Kidney tubule cell (primary cell): ENCODE measurements at regions not wholly inside any gene's neighbourhood (a gene's known extent, or its start where the extent isn't known, plus 50 kb on each side); places are given as distances from the start of the nearest gene placed in this dataset.

ENCODE experiments used
- DNase-seq: peaks from one replicate; pipeline ENCODE4 v3.0.0-alpha.2; 2018; ENCODE audit warnings: low spot score

DNA sequence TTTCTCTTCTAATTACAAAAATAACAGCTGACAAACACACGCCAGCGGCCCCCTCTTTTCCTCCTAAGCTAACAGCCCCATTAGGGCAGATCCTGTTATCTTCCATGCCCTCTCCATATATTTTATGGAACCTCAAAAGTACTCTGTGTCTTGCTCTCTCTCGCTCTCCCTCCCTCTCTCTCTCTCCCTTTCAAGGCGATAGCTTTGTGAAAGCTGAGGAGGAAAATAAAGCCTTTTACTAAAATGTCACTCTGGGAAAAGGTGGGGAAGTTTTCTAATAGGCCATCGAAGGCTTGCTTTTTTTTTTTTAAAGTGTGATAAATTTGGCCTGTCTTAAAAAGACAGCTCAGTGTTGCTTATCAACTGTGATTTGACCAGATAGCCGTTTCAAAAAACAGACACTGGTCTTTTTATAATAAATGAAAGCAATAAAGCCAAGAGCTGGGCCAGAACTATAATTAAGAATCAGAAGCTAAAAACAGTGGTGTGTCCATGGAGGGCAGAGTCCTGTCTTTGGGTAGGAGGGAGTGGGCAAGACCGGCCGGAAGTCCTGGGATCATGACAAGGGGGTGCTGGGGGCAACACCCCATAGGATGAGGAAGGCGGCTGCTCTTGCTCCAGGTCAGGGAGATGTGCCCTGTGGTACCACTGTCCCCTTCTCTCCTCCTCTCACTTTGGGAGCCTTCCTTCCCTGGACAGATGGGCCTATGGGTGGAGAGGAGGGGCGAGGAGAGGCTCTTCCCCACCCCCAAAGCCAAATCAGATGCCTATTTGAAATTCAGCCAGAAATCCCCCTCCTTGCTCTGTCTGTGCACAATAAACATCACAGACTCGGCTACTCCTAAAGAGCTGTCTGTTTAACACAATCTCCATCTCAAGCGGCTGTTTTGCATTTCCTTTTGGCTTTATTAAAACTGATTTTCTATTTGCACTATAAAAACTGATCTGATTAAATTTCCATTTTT, 267.2 kb downstream of the BUD13 start:
- no peak for DNase-seq

DNA sequence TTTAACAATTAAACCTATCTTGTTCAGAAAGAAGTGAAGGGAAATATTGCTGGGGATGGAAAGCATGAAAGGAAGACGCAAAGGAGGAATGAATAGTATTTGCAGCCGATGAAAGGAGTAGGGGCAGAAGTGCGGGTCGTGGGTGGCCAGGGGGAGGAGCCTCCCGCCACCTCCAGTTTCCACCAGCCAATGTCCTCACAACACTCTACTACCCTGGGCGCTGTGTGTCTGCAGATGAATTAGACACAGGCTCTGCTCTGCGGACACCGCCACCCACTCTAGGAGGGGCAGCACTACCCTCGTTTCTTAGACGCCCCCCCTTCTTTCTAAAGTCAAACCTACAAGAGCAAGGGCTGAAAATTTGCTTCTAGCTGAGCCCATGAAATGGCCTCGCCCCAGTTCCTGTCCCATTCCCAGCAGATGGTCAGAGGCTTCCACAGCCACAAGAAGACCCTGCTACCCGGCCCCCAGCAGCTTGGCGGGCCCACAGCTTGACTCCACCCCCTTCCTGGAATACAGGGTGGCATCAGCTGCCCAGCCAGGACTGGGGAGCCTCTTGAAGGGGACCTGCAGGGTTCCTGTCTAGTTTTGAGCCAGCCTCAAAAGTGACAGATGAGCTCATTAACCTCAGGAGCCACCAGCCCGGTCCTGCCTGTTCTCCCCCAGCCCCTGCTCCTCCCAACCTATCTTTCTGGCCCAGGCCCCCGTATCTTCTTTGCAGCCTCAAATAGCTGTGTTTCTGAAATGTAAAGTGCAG, 268.1 kb downstream of the BUD13 start:
- DNase-seq = no peak

DNA sequence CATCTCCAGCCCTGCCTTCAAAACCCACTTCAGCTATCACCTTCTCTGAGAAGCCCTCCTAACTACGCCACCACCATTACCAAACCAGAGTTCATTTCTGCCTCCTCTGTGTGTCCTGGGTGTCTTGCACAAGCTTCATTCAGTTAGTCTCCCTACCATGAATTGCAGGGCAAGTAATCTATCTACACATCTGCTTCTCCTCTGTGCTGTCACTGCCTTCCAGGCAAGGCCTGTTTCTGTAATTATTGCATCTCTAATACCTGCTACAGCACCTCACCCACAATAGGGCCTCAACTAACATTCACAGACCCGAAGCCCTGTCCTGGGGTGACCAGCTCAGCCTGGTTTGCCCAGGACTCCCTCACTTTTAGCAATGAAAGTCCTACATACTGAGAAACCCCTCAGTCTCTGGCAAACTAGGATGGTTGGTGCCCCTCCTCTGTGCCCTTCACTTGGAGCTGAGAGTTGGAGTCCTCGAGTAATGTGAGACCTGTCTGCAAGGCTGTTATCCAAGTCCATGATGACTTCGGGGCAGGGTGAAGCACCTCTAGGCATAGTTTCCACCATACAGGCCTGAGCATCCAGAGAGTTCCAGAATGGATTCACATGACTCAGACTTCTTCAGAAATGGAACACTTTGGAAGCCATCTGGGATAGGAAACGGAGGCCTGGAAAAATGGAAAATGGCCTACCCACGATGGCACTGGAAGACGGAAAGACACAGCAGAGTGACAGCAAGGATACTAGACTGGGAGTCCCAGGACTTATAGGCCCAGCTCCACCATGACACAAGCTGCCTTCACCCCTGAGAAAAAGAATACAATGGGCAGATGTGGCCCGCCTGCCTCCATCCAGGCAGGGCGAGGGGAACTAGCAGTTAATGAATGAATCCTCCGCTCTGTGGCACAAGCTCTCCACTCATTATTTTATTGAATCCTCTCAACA, 269.3 kb downstream of the BUD13 start:
- DNase-seq = no peak

DNA sequence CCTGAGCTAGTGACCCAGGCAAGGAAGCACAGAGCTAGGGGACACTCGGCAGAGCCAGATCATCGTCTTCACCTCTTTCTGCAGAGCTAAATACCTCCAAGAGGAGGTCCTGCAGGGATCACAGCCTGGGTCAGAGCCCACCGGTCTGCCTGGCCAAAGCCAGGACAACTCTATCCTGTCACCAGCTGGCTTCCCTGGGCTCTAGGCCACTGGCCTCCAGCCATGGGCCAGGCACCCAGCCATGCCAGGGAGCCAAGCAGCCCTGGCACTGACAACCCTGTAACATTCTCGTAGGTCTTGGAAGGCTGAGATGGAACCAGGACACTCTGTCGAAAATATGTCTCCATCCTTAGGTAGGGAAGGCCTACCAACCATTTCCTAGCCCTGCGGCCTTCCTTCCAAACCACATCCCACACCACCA, 270.1 kb downstream of the BUD13 start:
- DNase-seq = no peak

DNA sequence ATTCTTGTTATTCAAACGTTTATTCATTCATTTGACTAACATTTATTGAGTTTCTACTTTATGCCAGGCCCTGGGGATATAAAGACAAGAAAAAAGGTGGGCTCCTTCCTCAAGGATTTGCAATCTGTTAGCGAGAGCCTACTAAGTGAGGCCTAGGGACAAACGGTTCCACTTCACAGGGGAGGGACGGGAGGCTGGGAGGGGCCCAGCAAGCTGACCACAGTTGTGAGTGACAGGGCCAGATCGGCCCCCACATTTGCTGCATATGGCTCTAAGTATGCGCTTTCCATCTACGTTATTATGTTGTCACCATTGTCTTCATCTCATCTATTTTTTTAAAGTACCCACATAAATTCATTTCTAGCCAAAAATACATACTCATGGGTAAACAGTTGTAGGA, 271.1 kb downstream of the BUD13 start:
- DNase-seq = no peak

DNA sequence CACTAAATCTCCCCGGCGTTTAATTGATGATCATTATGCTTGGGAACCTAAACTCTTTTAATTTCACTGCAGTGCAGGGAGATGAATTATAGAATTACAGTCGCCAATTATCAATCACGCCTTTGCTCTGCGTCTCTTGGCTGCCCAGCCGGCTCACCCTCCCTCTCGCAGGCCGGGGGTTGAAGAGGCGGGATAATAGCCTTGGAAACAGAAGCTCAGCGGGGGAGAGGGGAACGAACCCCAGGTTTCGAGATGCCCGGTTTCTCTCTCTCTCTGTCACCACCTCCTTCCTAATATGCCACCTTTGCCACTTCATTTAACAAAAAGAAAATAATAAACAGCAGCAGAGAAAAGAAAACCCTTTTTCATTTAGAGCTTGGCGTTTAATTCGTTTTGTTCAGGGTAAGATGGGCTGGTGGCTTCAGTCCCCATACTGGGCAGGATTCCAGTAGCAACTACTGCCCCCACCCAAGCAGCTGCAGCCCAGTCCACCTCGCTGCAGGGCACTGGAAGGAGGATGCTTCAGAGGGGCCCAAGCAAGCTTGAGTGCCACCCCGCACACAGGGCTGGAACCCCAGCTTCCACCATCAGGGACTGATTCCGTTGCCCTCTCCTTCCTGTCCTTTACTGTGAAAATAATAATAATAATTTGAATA, 271.7 kb downstream of the BUD13 start:
- DNase-seq = no peak

DNA sequence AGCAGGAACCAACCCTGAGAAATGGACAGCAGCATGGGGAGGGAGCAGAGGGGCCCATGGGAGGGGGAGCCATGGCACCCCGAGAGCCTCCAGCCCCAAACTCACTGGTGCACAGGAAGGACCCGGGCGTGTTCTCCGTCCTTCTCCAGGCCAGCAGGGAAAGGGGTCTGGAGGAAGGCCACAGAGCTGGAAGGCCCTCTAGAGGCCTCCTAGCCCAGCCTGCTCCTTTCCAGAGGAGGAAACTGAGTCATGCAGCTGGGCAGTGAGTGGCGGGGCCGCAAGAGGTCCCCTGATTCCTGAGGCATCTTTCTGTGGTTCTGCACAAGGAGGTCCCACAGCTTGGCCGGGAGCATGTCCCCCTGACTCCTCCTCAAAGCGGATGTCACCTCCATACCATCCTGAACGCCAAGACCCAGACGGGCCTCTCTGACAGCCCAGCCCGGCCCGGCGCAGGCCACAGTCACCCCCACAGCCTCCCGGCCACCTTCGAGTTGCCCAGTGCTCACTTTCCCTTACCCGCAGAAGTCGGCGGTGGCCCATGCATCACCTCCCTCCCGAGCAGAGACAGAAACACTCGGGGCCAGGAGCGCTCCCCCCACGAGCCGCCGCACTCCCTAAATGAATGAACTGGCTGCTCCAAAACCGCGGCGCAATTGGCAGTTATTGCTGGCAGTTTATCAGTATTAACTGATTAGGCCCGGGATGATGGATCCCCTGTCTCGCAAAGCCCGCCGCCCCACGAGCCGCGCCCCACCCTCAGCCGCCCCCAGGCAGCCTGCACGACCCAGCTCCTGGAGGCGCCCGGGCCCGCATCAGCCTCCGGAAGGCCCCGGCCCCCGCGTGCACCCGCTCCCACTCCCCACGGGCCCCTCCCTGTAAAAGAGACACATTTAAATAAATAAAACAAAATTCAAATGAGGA, 272.5 kb downstream of the BUD13 start:
- no peak for DNase-seq

DNA sequence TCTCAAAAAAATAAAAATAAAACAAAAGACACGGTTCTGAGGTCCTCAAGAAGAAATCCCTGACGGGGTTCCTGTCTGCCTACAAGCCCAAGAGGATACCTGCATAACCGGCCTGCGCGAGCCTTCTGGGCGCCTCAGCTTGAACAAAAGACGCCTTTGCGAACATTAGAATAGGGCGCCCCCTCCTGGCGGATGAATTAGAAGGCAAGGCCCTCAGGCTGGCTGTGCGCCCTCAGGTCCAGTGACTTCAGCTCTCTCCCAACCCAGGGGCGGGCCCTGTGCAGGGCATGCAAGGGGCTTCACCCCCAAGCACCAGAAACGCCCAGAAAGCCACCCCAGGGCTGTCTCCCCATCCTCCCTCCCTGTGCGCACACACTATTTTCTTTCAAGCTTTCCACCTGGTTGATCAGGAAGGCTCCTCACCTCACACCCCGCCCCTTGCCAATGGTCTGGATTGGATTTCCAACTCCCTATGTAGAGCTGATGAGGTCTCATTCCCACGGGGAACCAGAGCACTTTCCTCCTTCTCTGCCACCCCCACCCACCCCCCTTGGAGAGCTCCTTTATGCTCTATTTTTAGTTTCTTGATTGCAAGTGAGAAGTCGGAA, 273.3 kb downstream of the BUD13 start:
- peak; percentile 77 for DNase-seq

DNA sequence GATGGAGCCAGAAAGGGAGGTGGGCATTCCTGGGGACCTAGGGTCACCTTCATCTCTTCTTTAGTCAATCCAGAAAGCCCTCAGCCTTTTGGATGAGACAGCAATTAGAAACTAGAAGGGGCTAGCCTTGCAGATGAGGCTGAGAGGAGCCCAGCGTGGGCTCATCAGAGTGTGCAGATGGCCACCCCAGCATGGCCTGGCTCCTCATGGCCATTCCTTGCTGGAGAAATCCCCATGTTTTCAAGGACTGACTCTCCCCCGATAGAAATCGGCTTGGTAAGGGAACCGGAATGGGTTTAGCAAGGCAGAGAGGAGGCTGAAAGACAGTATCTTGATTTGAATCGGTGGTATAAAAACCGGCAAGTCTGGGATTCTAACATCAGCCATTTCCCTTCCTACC, 274.6 kb downstream of the BUD13 start:
- DNase-seq = no peak

DNA sequence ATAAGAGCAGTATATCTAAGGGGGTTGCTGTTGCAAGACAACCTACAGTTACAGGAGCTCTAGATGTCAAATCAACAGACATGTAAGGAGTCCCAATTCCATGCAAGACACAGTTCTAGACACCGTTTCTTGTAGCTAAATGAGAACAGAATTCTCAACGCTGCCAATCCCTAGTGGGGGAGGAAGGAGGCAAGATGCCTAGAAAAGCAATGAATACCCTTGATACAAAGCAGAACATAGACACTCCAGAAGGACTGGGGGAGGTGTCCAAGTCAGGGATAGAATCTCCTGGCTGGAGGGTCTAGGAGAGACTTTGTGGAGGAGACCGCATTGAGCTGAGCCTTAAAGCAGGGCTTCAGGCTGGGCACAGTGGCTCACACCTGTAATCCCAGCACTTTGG, 280.2 kb downstream of the BUD13 start:
- DNase-seq = no peak

DNA sequence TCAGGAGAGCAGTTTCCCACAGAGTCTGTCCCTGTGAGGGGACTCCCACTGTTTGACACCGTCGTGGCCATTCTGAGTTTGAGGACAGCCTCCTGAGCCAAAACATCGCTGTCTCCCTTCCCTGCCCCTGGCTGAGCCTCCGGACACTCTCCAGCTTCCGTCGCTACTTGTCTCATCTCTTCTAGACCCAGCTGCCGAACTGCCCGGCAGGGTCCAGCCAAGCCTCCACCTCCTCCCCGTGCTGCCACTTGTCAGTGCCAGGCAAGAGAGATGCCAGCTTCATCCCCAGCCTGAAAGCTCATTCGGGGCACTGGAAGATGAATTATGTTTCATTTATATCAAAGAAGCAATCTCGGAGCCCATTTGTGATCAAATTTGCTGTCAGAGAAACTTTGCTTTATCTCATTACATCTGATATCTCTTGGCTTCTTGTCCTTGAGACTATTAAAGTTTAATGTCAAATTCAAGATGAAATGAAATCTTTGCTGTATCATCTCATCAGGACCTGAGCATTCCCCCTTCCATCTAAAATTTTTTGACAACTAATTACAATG, 283.9 kb downstream of the BUD13 start:
- DNase-seq = no peak

DNA sequence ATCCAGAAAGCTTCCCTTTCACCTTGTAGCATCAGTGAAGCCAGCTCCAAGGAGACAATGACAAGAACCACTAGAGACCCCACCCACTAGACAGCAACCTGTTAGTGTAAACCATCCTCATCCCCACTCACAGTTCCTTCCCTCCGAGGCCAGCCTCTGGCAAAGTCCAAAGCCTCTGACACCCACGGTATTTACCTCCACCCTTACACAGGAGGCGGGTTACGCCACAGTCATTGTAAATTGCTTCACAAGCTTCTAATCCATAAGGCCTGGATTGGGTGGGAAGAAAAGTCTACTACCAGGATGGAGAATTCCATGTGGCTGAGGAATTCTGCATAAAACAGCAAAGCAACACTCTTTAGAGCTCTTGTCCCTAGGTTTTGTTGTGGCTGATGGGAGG, 287.4 kb downstream of the BUD13 start:
- DNase-seq = no peak

DNA sequence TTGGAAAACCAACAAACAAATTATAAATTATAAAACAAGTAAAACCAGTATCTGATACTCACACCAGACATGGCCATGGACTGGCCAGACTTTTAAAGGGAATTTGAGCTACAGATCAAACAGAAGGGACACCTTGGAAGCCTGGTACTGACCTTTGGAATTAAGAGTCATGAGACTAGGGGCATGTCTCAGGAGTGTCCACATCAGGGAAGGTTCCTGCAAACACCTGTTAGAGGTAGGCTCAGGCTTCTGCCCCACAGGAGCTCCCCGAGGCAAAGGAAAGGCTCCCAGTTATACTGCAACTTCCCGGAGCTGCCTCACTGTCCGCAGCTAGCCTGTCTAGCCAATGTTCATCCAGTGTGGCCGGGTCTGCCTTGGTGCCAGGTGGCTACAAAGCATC, 290.1 kb downstream of the BUD13 start:
- no peak for DNase-seq

DNA sequence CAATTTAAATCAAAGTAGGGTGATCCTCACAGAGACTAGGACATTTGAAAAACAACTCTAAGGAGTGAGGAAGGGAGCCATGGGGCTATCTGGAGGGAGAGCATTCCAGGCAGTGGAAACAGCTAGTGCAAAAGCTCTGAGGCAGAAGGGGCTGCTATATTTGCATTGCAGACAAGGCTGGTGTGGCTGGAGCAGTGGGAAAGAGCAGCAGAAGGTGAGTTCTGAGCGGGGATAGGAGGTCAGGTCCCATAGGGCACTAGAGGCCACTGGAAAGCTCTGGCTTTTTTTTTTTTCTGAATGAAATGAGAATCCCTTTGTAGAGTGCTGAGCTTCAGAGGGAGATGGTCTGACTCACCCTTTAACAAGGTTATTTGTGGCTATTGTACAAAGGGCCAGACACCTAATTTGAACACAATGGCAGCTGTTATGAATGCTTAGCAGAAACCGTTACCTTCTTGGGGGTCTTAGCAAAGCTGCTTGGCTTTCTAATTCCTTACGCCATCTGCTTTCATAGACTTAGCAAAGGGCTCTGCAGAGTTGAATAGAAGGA, 291.6 kb downstream of the BUD13 start:
- DNase-seq = no peak

DNA sequence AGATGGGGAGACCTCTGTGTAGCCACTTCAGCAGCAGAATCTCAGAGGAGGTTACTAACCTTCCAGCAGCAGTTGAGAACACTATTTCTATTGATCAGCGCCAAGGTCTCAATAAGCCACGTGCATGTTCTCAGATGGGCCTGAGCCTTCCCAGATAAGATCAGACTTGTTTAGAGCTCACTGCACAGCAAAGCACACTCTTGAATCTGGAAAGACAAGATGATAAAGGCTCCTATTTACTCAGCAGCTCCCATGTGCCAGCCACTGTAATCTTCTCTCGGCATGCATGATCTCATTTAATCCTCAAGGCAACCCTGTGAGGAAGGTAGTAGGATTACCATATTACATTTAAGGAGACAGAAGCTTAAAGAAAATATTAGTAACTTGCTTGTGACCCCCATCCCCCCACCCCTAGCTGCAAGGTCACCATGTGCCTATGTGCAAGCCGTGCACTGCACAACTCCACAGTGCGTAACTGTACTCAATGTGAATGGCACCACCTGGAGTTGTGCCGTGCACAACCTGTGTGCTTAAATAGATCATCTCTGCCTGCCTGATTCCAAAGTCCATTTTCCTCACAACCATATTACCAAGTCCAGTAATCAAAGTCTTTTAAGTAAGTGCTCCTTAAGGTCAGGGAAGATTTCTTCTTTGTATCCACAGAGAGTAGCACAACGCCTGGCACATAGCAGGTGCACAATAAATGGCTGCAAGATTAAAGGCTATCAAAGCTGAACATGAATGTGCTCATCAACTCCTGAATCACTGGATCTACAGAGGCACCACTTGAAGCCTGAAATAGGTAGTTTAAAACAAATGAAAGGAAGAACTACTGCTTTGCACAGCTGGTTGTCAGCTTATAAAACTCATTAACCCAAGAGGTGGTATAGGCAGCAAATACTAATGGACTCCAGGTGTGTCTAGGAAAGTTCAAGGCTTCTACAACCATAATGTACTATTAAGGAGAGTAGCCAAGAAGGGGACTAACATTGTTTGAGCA, 293.8 kb downstream of the BUD13 start:
- no peak for DNase-seq

DNA sequence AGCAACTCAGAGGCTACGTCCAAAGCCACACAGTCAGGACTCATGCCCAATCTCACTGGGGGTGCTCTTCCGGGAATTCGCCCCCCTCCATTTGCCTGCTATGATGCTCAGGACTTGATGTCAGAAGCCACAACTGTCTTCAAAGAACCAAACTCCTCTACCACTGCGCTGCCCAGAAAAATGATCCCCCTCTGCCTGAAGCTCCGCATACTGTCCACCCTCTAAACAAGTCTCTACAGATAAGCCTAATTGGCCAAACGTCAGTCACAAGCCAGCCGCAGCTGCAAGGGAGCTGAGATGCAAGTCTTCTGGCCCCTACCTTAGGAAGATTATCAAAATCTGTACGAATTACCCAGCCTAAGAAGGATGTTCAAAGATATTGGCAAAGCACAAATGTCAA, 294.6 kb downstream of the BUD13 start:
- no peak for DNase-seq

DNA sequence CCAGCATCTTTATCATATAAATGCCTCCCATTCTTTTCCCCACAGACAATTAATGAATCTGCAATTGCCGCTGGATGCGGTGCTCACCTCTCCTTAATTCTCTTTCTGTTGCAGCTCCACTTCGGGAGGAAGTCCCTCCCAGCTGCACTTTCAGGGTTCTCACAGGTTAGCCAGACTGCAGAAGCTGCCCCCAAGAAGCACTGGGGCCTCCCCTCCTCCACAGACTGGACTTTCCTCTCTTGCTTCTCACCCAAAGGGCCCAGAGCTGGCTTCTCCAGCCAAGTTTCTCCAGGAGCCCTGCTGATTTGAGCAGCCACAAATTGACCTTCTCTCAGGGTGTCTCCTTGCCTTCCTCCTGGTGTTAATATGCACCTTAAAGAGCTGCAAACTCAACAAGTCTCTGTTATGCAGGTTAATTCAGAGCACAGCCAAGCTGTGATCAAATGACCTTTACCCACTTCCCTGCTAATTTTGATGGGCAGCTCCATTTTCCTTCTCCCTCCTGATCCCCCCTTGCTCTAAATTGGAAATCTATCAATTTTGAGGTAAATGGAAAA, 298.9 kb downstream of the BUD13 start:
- no peak for DNase-seq
